ENCODE measurements at regions not wholly inside any gene's neighbourhood (a gene's known extent, or its start where the extent isn't known, plus 50 kb on each side); places are given as distances from the start of the nearest gene placed in this dataset.

DNA sequence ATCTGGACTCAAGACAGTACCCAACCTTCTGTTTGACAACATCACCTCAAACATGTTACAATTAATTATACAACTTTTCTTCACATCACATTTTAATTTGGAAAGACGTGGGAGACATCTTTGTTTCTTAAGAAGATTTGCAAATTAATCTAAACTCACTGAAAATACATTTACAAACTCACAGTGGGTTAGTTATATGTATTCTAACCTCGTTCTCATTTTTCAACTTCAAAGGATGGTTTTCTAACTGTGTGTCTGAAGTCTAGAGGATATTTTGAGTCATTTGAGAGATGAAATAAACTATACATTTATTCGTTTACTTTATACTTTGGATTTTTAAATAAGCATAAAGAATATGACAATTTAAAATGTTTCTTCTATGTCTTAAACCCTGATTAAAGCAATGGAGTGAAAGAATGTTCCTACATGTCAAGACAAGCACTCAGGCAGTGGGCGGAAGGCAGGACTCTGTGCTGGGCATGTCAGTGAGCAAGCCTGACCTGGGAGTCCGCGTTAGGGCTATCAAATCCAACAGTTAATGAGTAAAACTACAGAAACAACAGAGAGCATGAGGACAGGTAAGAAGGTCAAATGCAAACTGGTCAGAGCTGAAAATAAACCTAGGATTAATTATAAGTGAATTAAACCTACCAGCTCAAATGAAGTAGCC is 76.5 kb upstream of the CTTNBP2NL start:
- DNase-seq = no peak

DNA sequence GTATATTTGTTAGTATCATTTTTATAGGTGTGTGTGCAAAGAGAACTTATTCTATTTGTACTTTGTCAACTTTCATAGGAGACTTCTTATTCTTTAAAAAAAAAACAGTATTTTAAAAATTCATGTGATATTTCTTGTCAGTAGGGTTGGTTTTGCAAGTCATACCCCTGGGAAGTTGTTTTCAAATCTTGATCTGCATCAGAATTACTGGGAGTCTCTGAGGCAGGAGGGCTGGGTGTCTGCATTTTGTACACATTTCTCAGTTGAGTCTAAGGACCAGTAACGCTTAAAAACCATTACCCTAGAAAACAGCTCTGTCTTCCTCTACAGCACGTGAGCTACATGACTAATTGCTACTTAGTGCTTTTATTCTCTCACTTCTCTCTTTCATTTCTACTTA is 76.0 kb upstream of the CTTNBP2NL start:
- DNase-seq = no peak

DNA sequence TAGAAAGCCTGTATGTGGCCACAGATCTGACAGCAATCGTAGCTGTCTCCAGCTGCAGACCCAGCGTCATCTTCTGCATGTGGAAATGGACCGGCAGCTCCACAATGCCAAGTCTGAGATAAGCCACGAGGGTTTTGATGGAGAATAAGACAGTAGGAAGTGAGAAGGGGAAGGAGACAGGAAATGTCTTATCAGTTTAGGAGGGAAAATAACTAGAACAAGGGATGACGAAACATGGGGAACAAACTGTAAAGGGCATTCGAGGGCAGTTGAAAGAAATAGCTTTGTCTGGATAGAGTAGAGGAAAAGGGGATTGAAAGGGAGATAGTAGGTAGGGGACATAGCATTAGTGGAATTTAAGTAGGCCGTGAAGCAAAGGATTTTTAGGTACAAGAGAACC is 74.0 kb upstream of the CTTNBP2NL start:
- no peak for DNase-seq

DNA sequence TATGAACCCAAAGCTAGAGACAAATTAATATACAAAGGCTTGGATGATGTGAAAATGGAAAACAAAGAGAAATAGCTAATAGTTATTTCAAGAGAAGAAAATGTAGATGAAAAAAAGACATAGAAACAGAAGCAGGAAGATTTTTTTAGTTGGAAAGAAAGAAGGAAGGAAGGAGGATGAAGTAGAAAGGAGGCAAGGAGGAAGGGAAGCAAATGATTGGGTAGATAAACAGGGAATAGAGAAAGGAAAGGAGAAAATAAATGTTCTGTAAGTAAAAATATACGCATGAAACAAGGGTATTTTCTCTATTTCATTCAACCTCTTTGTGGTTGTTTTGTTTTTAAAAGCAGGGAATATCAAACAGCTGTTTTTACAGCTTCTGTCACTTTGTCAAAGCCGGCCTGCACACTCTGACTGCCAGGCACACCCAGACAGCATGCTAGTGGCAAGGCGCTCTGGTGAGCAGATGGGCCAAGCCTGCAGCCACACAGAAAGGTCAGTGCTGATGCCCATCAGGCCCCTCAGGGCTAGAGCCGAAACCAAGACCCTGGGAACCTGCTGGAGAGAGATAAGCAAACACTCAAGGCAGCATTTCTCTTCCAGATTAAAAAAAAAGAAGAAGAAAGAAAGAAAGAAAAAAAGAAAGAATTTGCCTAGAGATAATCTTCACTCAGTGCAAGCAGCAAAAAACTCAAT is 72.9 kb upstream of the CTTNBP2NL start:
- DNase-seq = no peak

DNA sequence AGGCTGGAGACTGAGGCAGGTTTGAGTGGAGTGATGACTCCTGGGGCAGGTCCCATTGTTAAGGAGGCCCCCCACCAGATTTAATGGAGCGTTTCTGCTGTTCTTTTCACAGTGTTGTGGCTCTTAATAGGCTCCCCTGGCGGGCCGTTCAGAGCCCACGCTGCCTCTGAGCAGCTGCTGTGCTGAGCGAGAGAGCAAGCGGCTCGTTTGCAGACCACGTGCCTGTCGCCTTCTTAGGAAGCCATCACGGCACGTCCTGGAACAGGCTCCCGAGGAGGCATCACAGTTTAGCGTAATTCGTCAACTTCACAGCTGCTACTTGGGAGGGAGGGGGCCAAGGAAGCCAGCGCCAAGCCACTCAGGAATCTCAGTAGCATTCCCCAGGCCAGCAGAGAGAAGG is 70.5 kb upstream of the CTTNBP2NL start:
- DNase-seq = no peak

DNA sequence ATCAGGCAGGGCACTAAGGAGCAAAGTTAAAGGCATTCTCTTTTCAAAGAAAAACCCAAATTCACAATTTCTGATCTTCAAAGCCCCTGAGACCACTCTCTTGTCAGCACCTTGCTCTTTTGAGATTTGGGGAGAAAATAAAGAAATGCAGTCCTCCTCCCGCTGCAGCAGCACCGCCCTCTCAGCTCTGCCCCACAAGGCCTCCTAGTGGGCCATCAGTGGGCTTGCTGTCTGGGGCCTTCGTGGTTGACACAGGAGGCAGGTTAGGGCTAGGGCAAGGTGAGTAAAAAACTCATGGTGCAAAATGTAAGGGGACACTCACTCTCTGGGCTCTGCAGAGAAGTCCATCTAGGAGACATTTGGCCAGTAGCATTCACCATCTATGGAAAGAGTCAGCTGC is 67.4 kb upstream of the CTTNBP2NL start:
- no peak for DNase-seq

DNA sequence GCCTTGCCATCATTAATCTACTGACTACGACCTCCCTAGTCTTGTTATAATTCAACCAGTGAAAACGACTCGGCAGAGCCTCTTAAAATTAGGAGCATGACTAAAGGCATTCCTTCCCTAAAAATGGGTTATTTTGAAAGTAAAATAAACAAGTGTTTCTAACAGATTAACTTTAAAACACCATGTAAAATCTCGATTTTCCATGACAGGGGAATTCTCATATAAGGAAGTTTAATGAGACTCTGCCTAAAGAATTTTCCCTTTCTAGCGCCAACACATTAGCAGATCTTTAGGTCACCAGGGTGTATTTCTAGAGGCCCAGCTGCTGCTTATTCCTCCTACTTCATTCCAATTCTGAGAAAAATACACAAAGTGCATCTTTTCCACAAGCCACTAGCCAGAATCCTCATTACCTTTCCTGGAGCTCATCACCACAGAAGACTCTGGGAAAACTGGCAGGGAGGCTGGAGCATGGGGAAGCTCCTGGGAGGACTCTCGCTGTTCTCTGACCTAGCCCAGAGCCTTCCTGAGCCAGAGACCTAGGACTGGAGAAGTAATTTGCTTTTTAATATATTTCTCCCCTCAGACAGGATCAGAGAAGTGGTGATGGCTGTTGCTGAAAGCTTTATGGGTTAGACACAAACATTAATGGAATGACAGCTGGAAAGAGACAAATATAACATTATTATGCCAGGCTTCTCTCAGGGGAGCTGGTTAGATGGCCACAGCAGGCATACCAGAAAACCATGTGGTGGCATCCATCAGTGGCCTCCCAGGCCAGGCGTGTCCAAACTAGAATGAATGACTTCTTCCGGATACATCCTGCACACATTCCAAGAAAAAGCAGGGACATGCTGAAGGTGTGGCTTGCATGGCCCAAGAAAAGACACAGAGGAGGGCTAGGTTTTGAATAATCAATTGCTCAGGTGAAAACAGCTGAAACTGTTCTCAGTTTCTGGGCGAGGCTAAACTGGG is 63.6 kb upstream of the CTTNBP2NL start:
- no peak for DNase-seq

DNA sequence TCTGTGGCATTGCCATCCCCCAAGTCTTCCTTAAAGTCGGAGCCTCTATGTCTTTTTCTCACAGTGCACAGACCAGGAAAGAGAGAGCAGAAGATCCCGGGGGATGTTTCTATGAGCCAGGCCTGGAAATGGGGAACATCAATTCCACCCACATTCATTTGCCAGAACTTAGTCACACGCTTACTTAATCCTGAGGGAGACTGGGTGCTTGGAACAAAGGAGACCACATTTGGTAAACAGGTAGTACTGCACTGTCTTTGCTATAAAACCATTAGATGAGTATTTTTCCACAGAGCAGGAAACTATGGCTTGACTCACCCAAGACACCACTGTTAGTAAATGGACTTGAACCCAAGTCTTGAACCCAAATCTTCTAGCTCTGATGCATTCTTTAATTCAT is 60.7 kb upstream of the CTTNBP2NL start:
- DNase-seq = no peak

DNA sequence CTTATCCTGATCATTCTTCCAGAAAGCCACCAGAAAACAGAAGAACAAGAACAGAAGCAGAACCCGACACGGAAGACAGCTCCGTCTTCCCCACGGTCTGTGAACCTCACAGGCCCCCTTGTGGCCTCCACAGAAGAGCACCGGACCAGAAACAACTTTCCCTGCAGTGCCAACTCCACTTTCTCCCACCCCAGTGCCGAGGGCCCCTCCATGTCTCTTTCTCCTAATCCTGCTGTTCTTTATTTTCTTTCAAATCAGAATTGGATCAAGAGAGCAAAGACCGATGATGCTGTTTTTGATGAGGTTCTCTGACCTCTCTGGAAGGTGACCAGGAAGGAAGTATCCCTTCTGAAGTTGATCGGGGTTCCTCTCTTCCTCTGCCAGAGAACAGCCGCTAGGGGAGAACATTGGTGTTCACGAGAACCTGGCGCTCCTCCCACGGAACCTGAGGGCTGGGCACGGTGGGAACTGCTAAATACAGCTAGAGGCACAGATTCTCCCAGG is 58.9 kb upstream of the CTTNBP2NL start:
- no peak for DNase-seq

DNA sequence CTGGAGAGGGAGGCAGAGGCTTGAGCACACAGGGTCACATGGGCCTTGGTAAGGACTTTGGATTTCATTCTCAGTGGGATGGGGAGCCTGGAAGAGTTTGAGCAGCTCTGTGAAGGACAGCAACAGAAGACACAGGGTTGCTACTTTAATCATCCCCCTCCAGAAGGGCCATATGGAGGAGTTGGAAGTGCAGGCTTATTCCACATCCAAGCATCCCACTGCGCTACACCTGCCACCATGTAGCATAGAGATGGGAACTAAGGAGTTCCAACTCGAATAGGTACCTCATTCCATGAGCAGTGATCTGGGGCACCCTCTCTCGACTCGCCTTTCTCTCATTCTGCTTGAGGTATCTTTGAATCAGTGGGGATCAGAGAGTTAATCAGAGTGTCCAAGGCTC is 54.0 kb upstream of the CTTNBP2NL start:
- DNase-seq = no peak

DNA sequence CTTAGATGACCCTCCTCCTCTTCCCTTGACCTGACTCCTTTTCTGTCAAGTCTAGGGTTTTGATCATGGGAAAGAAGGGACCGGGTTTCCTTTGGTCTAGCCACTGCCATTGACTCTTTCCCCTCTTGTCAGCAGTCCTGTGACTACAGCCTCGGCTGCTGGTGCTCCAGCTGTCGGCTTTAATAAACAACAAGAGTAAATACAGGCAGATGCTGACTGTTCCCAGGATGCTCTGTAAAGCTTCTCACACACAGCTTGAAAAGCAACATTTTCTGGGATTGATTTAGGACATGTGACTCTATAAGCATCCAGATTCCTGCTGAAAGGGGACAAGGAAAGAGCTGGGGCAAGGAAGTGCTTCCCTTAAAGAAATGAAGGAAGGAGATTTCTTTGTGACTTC is 53.5 kb upstream of the CTTNBP2NL start:
- no peak for DNase-seq

DNA sequence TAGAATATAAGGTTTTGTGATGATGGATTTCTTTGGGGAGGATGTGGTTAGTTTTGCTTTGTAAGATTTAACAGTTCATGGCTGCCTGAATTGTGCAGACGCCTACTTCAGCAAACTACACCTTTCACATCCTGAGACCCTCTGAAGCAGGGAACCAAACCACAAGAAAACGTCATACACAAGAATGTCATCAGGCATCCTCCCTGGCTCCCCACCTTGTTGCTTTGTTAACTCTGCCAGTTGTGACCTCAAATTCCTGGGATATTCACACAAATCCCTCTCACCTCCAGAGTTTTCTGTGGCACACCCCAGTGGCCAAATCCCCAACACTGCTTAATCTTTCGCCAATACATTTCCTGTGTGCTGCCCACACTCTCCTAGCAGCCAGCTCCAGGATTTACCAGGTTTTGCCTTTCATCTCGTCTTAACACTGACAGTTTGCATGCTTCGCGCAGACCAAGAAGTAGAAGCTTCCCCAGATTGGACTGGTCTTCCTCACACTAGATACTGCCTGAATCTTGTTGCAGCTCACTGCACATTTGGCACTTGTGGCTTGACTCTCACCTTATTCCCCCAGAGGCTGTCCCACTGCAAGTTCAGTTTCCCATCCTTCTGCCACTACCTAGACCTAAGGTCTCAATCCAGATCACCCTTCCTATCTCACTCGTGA is 51.1 kb upstream of the CTTNBP2NL start:
- DNase-seq = no peak
